ENCODE measurements at regions not wholly inside any gene's neighbourhood (a gene's known extent, or its start where the extent isn't known, plus 50 kb on each side); places are given as distances from the start of the nearest gene placed in this dataset.

- TF ChIP-seq POLR2A (IDR thresholded peaks at IDR 0.05) = no peak
- TF ChIP-seq CTCF (IDR thresholded peaks at IDR 0.05) = no peak
- no peak for TF ChIP-seq EP300 (IDR thresholded peaks at IDR 0.05)
- no peak for TF ChIP-seq POLR2AphosphoS5 (IDR thresholded peaks at IDR 0.05)
These were observed 403.6 kb upstream of the GJE1 start for GRCh38 chr6:141729146-141729545.
